ENCODE measurements at regions not wholly inside any gene's neighbourhood (a gene's known extent, or its start where the extent isn't known, plus 50 kb on each side); places are given as distances from the start of the nearest gene placed in this dataset.

DNA sequence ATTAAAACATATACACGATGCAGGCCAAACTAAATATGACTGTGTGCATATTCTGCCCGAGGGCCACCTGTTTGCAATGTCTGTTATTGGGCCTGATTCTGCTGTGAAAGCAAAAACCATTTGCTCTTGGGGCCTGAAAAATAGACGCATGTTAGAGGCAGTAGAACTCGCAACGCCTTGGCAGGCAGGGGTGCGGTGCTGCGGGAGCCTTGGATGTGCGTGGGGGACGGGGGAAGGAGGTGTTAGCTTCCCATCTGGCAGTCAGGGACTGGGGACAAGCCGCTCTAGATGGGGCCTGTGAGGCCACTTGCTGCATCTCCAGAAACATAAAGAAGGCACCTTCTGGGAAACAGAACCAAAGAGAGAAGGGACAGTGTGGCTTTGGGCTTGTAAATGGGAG, 216.3 kb downstream of the PHETA1 start:
- Histone ChIP-seq H3K27me3 (no peaks in the 10 kb centered on the region), H3K27ac (no peak overlapping the region), H3K36me3 (no peaks in the 10 kb centered on the region), H3K4me1 (ENCODE audit: insufficient read depth) (no peaks in the 10 kb centered on the region), H3K9me3 (no peaks in the 10 kb centered on the region), H3K4me3 (no peak overlapping the region)
- 75 to 80% (median 76%) methylated on average over 10 of the region's 10 CpGs for WGBS, 3 donors
- no peak for DNase-seq
- TF ChIP-seq POLR2A (IDR thresholded peaks at IDR 0.05): no peak
- TF ChIP-seq, protein P1, sequence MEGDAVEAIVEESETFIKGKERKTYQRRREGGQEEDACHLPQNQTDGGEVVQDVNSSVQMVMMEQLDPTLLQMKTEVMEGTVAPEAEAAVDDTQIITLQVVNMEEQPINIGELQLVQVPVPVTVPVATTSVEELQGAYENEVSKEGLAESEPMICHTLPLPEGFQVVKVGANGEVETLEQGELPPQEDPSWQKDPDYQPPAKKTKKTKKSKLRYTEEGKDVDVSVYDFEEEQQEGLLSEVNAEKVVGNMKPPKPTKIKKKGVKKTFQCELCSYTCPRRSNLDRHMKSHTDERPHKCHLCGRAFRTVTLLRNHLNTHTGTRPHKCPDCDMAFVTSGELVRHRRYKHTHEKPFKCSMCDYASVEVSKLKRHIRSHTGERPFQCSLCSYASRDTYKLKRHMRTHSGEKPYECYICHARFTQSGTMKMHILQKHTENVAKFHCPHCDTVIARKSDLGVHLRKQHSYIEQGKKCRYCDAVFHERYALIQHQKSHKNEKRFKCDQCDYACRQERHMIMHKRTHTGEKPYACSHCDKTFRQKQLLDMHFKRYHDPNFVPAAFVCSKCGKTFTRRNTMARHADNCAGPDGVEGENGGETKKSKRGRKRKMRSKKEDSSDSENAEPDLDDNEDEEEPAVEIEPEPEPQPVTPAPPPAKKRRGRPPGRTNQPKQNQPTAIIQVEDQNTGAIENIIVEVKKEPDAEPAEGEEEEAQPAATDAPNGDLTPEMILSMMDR (IDR thresholded peaks at IDR 0.05): no peak
- TF ChIP-seq EP300 (IDR thresholded peaks at IDR 0.05): no peak
- intact Hi-C loops (cut with DNase I): no loop called here

DNA sequence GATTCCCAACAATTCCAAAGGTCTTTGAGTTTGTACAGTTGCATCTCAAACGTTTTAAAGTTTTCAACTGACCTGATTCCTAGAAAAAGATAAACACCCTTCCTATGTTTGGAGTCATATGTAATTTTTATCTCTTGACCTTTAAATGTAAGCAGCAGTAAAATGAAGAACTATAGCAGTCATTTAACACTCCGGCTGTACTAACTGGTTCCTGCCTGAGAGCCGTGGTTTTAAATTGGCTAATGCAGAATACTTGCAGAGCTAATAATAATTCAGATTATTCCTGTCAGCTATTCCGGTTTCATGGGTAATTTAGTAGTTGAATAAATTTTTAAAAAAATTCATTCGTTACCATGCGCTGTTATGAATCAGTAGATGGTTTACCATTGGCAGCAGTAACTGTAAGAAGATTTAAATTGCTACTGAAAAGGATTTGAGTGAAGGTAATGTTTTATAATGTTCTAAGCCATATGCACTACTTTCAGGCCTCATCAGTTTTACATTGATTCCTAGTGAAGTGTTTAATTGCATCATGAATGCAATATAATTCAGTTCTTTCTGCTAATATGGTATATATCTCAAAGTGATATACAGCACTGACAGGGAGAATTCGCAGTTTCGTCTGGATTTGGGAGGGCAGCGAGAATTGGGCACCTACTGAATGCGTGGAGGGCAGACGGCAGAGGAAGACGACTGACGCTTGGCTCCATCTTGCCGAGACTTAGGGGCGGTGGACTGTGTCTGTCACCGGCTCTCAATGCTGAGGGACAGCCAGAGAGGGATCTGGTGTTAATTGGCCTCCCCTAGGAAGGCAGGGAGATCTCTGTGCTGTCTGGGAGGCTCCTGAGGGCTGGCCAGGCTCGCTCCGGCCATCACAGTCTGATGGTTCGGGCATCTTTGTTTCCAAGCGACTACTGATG, 217.7 kb downstream of the PHETA1 start:
- intact Hi-C loops (cut with DNase I): no loop called here
- no peaks in the 10 kb centered on the region for H3K4me1 ChIP-seq (ENCODE audit: insufficient read depth)
- H3K4me3 ChIP-seq: no peak overlapping the region
- H3K27me3 ChIP-seq: no peaks in the 10 kb centered on the region
- H3K9me3 ChIP-seq: no peaks in the 10 kb centered on the region
- no peaks in the 10 kb centered on the region for H3K36me3 ChIP-seq
- WGBS, 3 donors: 74 to 75% (median 74%) methylated on average over 20 of the region's 20 CpGs
- H3K27ac ChIP-seq: no peak overlapping the region
- no peak for DNase-seq
- TF ChIP-seq POLR2A (IDR thresholded peaks at IDR 0.05): no peak
- no peak for TF ChIP-seq EP300 (IDR thresholded peaks at IDR 0.05)
- TF ChIP-seq, protein P1 (IDR thresholded peaks at IDR 0.05): no peak

- no peak for DNase-seq
- no peaks in the 10 kb centered on the region for H3K27me3 ChIP-seq
- no peaks in the 10 kb centered on the region for H3K4me1 ChIP-seq (ENCODE audit: insufficient read depth)
- H3K36me3 ChIP-seq: no peaks in the 10 kb centered on the region
- H3K9me3 ChIP-seq: no peaks in the 10 kb centered on the region
- no peak overlapping the region for H3K4me3 ChIP-seq
- 6 to 7% (median 7%) methylated on average over 7 of the region's 7 CpGs for whole genome bisulfite sequencing, 3 donors
- intact Hi-C loops (cut with DNase I): no loop called here
- no peak overlapping the region for H3K27ac ChIP-seq
- TF ChIP-seq POLR2A (IDR thresholded peaks at IDR 0.05): no peak
- TF ChIP-seq, protein P1 (IDR thresholded peaks at IDR 0.05): no peak
Measured at GRCh38 chr12:111150360-111150759, 218.5 kb downstream of the PHETA1 start.

DNA sequence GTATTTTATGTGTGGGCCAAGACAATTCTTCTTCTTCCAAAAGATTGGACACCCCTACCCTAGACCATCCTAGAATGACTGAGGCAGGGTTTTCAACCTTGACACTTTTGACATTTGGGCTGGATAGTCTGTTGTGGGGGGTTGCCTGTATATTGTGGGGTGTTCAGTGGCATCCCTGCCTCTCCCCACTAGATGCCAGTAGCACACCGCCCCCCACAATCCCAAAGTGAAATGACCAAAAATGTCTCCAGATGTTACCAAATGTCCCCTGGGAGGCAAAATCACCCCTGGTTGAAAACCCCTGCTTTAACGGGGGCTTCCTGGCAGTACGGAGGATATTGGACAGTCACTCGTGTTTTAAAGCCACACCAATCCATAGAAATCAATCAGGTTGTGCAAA, 219.6 kb downstream of the PHETA1 start:
- intact Hi-C loops (cut with DNase I): no loop called here
- H3K27ac ChIP-seq: no peak overlapping the region
- no peaks in the 10 kb centered on the region for H3K4me1 ChIP-seq (ENCODE audit: insufficient read depth)
- H3K9me3 ChIP-seq: no peaks in the 10 kb centered on the region
- H3K36me3 ChIP-seq: no peaks in the 10 kb centered on the region
- 56 to 63% (median 59%) methylated on average over 4 of the region's 4 CpGs for WGBS, 3 donors
- no peak overlapping the region for H3K4me3 ChIP-seq
- H3K27me3 ChIP-seq: no peaks in the 10 kb centered on the region
- no peak for DNase-seq
- TF ChIP-seq POLR2A (IDR thresholded peaks at IDR 0.05) (no peak), EP300 (IDR thresholded peaks at IDR 0.05) (no peak)
- TF ChIP-seq, protein P1 (IDR thresholded peaks at IDR 0.05): no peak

Measured in ovary (tissue), 7 donors.